HT1080 (cell line): ENCODE measurements at regions not wholly inside any gene's neighbourhood (a gene's known extent, or its start where the extent isn't known, plus 50 kb on each side); places are given as distances from the start of the nearest gene placed in this dataset.
"Not testable (repeated sequence)": the region's sequence is repeated elsewhere in the genome, so short reads cannot be mapped to it uniquely, and the experiment has no call there.

ENCODE experiments used
- DNase-seq: peaks from one replicate; pipeline ENCODE4 v3.0.0-alpha.2; 2015; ENCODE audit warnings: low read depth

- no peak for DNase-seq
These were observed 513.6 kb downstream of the SLCO4C1 start for GRCh38 chr5:101782352-101783103.

DNA sequence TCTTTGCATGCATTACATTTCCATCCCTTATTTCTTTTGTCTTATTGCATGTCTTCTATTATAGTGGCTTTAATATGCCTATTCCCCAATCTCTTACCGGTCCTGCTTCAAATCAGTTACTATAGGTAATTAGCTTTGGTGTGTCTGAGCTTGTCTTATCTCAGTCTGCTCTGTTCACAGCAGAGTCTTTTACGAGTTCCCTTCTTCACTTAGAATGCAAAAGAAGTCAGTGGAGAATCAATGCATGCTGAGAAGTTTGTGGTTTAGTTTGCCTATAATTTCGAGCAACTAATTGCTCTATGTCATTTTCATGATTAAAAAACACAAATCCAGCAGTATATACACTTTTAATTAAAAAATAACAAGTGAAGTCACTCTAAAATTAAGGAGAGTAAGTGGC lies 545.0 kb downstream of the SLCO4C1 start:
- no peak for DNase-seq

- not testable (repeated sequence) for DNase-seq
These were observed 553.1 kb downstream of the SLCO4C1 start for GRCh38 chr5:101743000-101743399.

DNA sequence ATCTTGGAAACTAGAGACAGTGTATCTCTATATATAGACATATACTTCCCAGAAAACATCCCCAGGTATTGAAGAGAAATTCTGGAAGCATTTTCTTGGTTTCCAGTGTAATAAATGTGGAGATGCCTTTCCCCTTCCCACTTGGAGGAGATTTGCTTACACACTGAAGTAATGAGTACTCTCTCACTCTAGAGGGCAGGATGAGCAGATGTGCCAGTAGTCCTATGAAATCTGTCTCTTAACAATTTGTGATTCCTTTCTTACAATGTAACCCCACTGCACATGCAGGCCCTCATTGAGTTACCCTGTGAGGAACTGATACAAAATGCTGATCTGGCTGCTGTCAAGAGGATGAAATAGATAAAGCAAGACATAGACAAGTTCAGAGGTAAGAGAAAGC lies 567.2 kb downstream of the SLCO4C1 start:
- no peak for DNase-seq

DNA sequence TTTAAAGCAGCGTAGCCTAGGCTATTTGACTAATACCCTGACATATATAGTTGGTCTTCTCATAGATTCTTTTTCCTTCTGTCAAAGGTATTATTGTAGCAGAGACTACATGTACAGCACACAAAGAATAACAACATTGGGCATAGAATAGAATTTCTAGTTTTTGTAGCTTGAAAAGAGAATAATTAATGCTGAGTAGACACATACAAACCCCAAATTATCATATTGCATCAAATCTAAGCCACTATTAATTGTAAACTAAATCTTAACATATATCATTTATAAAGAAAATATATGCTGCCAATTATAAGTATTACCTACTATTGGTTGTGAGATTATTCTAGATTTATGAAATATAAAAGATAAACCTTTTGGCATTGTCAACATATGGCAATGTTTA lies 574.5 kb downstream of the SLCO4C1 start:
- DNase-seq, result no peak

- DNase-seq, result no peak
These were observed 576.1 kb downstream of the SLCO4C1 start for GRCh38 chr5:101720033-101720432.

- no peak for DNase-seq
These were observed 578.4 kb downstream of the SLCO4C1 start for GRCh38 chr5:101717721-101718120.

DNA sequence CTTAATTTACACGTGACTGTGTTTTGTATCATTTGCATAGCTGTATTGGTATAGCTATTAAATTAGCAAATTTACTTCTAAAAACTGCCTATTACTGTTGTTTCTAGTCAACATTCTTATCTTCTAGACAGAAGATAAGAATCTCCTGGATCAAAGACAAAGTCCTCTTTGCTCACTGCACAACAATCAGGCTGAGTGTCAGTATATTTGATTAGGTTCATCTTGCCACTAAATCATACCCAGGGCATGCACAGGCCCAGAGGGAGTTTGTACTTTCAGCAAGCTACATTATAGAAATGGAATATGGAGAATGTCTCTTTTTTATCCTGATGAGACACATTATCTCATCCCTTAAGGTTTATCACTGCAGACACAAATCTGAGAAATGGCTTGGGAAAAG lies 579.1 kb downstream of the SLCO4C1 start:
- DNase-seq, result no peak

GRCh38 chr5:101715790-101716189 lies 580.3 kb downstream of the SLCO4C1 start:
- not testable (repeated sequence) for DNase-seq

- DNase-seq, result no peak
These were observed 606.8 kb downstream of the SLCO4C1 start for GRCh38 chr5:101689306-101689705.

- no peak for DNase-seq
These were observed 607.9 kb downstream of the SLCO4C1 start for GRCh38 chr5:101688156-101688555.

DNA sequence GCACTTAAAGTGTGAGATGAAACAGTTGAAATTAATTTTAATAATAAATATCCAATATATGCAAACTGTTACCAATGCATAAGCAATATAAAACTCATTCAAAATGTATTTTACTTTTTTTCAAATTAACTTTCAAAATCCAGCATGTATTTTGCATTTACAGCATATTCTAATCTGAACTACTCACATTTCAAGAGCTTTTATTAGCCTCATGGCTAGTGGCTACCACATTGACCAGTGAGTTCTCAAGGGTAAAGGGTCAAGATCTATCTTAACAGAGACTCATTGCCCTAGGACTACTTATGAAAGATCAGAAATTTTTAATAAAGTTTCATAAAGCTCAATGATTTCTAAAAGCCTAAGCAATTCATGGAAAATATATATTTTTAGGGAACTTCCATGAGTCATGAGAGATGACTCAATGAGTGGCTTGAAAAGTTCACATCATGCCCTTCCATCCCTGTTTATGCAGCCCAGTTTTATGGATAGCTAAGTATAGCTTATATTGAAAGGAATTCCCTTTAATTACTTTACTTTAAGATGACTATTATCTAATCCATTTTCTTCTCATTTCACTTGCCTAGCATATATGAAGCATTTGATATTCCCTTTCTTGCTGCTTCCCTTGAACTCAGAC lies 608.6 kb downstream of the SLCO4C1 start:
- peak; percentile 32 for DNase-seq

GRCh38 chr5:101686536-101687157 lies 609.4 kb downstream of the SLCO4C1 start:
- DNase-seq, result no peak

DNA sequence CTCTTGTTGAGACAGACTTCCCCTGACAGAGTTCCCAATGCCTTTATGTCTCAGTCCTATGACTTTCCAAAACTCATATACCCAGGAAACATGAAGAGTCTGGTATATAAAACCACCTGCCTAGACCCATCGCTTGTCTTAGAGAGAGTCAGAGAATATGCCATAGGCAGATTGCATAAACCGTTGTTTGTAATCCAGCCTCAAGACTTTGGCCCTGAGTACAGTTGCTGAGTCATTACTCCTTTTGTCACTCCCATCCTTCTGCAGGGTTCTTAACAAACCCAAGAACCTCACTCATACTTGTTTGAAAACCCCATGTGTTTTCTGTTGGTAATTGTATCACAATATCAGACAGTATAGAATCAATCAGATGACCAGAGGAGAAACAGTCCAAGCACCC lies 616.3 kb downstream of the SLCO4C1 start:
- DNase-seq, result peak; percentile 15

- peak; percentile 50 for DNase-seq
These were observed 617.4 kb downstream of the SLCO4C1 start for GRCh38 chr5:101678481-101679193.

GRCh38 chr5:101677961-101678360 lies 618.1 kb downstream of the SLCO4C1 start:
- no peak for DNase-seq

DNA sequence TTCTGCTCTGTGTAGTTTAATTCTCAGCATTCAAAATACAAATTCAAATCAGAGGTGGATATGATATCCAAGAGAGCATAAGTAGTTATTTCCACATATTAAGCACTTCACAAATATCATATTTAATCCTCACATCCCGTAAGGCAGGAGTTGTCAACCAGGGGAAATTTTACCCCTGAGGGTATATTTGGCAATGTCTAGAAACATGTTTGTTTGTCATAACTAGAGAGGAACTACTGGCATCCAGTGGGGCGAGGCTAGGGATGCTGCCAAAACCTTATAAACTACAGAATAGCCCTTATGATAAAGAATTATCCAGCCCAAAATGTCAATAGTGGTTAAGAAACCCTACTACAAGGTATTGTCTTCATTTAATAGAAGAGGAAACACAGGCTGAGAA lies 619.4 kb downstream of the SLCO4C1 start:
- DNase-seq, result no peak

- DNase-seq, result no peak
These were observed 620.4 kb downstream of the SLCO4C1 start for GRCh38 chr5:101675510-101676219.

DNA sequence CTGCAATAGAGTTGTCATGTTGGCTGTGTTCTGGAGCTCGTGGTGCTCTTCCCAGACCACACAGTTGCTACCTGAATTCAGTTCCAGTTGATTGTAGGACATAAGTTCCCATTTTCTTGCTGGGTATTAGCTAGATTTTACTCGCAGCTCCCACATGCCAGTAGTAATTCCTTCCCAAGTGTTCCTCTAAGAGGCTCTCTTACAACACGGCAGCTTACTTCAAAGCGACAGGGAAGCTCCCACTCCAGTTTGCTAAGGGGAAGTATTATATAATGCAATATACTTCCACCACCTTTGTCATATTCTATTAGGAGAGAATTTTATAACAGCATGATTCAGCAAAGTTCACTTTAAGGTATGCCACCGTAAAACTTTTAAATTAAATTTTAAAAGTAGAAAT lies 623.0 kb downstream of the SLCO4C1 start:
- DNase-seq, result no peak

- DNase-seq, result no peak
These were observed 631.9 kb downstream of the SLCO4C1 start for GRCh38 chr5:101664071-101664791.

DNA sequence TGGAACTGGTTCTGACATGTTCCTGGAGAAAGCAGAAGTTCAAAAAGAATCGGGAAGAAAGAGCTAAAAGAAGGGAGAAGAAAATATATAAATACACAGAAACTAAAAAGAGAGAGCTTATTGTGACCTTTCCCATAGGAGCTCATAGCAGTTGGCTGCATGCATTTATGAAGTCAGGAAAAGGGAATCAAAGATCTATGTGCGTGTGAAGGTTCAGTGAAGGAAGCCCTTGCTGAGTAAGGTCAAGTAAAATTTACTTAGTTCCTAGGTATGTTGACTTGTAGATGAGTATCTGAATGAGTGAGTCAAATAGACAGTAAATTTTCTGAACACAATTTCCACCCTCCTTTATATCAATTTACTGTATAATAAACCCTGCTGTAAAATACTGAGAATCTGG lies 632.5 kb downstream of the SLCO4C1 start:
- DNase-seq, result no peak
